ENCODE measurements at regions not wholly inside any gene's neighbourhood (a gene's known extent, or its start where the extent isn't known, plus 50 kb on each side); places are given as distances from the start of the nearest gene placed in this dataset.

GRCh38 chr16:9425236-9425635 lies 333.8 kb downstream of the HAPSTR1 start:
- no peak for DNase-seq

GRCh38 chr16:9428355-9429005 lies 337.0 kb downstream of the HAPSTR1 start:
- no peak for DNase-seq

GRCh38 chr16:9429646-9430330 lies 338.3 kb downstream of the HAPSTR1 start:
- no peak for DNase-seq

- DNase-seq = no peak
These were observed 343.2 kb downstream of the HAPSTR1 start for GRCh38 chr16:9434659-9435058.

- DNase-seq = no peak
These were observed 344.7 kb downstream of the HAPSTR1 start for GRCh38 chr16:9436175-9436574.

GRCh38 chr16:9437115-9437514 lies 345.7 kb downstream of the HAPSTR1 start:
- DNase-seq = no peak

GRCh38 chr16:9438991-9439390 lies 347.5 kb downstream of the HAPSTR1 start:
- no peak for DNase-seq

GRCh38 chr16:9441012-9441411 lies 349.6 kb downstream of the HAPSTR1 start:
- peak; percentile 28 for DNase-seq

GRCh38 chr16:9443864-9444263 lies 352.4 kb downstream of the HAPSTR1 start:
- no peak for DNase-seq

- DNase-seq = peak; percentile 30
These were observed 355.2 kb downstream of the HAPSTR1 start for GRCh38 chr16:9446471-9447194.

GRCh38 chr16:9447195-9447551 lies 355.7 kb downstream of the HAPSTR1 start:
- DNase-seq = peak; percentile 40

GRCh38 chr16:9447699-9448098 lies 356.3 kb downstream of the HAPSTR1 start:
- DNase-seq = no peak

- DNase-seq = no peak
These were observed 358.2 kb downstream of the HAPSTR1 start for GRCh38 chr16:9449597-9449996.

GRCh38 chr16:9457215-9457614 lies 365.8 kb downstream of the HAPSTR1 start:
- no peak for DNase-seq

GRCh38 chr16:9458816-9459215 lies 367.4 kb downstream of the HAPSTR1 start:
- no peak for DNase-seq

- DNase-seq = no peak
These were observed 371.5 kb downstream of the HAPSTR1 start for GRCh38 chr16:9462984-9463383.

GRCh38 chr16:9463461-9463860 lies 372.0 kb downstream of the HAPSTR1 start:
- no peak for DNase-seq

GRCh38 chr16:9465161-9465560 lies 373.7 kb downstream of the HAPSTR1 start:
- no peak for DNase-seq

GRCh38 chr16:9469512-9469911 lies 378.1 kb downstream of the HAPSTR1 start:
- DNase-seq = no peak

GRCh38 chr16:9476744-9477143 lies 385.3 kb downstream of the HAPSTR1 start:
- no peak for DNase-seq

- no peak for DNase-seq
These were observed 387.6 kb downstream of the HAPSTR1 start for GRCh38 chr16:9479008-9479407.

GRCh38 chr16:9480503-9480902 lies 389.1 kb downstream of the HAPSTR1 start:
- DNase-seq = no peak

- no peak for DNase-seq
These were observed 390.6 kb downstream of the HAPSTR1 start for GRCh38 chr16:9481747-9482730.
